IPS DF 19.7 (cell line): ENCODE measurements at regions not wholly inside any gene's neighbourhood (a gene's known extent, or its start where the extent isn't known, plus 50 kb on each side); places are given as distances from the start of the nearest gene placed in this dataset.
A peak's percentile ranks its signal among the peaks of the same experiment; 100 is the strongest.
"Not testable (repeated sequence)": the region's sequence is repeated elsewhere in the genome, so short reads cannot be mapped to it uniquely, and the experiment has no call there.

ENCODE experiments used
- DNase-seq: peaks from one replicate; pipeline ENCODE4 v3.0.0-alpha.2; 2013; ENCODE audit warnings: low read depth, low spot score

GRCh38 chr12:125766091-125766490, 700.9 kb downstream of the AACS start:
- no peak for DNase-seq

GRCh38 chr12:125772403-125772802, 707.2 kb downstream of the AACS start:
- DNase-seq: no peak

GRCh38 chr12:125773033-125773640, 707.9 kb downstream of the AACS start:
- DNase-seq: peak; percentile 70

- no peak for DNase-seq
These were observed 710.3 kb downstream of the AACS start for GRCh38 chr12:125775507-125775906.

GRCh38 chr12:125776212-125776611, 711.0 kb downstream of the AACS start:
- DNase-seq: no peak

- DNase-seq: no peak
These were observed 720.9 kb downstream of the AACS start for GRCh38 chr12:125786143-125786542.

- no peak for DNase-seq
These were observed 729.2 kb downstream of the AACS start for GRCh38 chr12:125794401-125794800.

- no peak for DNase-seq
These were observed 732.4 kb downstream of the AACS start for GRCh38 chr12:125797421-125798175.

- DNase-seq: no peak
These were observed 739.4 kb downstream of the AACS start for GRCh38 chr12:125804660-125805059.

- DNase-seq: no peak
These were observed 759.0 kb downstream of the AACS start for GRCh38 chr12:125824276-125824675.

GRCh38 chr12:125835852-125836251, 770.6 kb downstream of the AACS start:
- no peak for DNase-seq

- no peak for DNase-seq
These were observed 771.4 kb downstream of the AACS start for GRCh38 chr12:125836647-125837046.

- no peak for DNase-seq
These were observed 776.1 kb downstream of the AACS start for GRCh38 chr12:125841332-125841731.

- DNase-seq: no peak
These were observed 786.9 kb downstream of the AACS start for GRCh38 chr12:125852116-125852515.

- no peak for DNase-seq
These were observed 787.4 kb downstream of the AACS start for GRCh38 chr12:125852679-125853078.

GRCh38 chr12:125853670-125854069, 788.4 kb downstream of the AACS start:
- no peak for DNase-seq

GRCh38 chr12:125856366-125856765, 791.1 kb downstream of the AACS start:
- no peak for DNase-seq

GRCh38 chr12:125856896-125857295, 791.7 kb downstream of the AACS start:
- DNase-seq: no peak

GRCh38 chr12:125860672-125861288, 795.5 kb downstream of the AACS start:
- DNase-seq: no peak

GRCh38 chr12:125861299-125862281, 796.4 kb downstream of the AACS start:
- no peak for DNase-seq

GRCh38 chr12:125865236-125865635, 800.0 kb downstream of the AACS start:
- DNase-seq: not testable (repeated sequence)
